GM19025 (cell line): ENCODE measurements at regions not wholly inside any gene's neighbourhood (a gene's known extent, or its start where the extent isn't known, plus 50 kb on each side); places are given as distances from the start of the nearest gene placed in this dataset.

Experiments used
- ATAC-seq: cut with Tn5 transposase; IDR thresholded peaks from one replicate; pipeline ENCODE4 v1.9.1; 2021; ENCODE audit warnings: mild to moderate bottlenecking, low read depth, moderate library complexity; ENCODE audit not compliant: unreplicated experiment

DNA sequence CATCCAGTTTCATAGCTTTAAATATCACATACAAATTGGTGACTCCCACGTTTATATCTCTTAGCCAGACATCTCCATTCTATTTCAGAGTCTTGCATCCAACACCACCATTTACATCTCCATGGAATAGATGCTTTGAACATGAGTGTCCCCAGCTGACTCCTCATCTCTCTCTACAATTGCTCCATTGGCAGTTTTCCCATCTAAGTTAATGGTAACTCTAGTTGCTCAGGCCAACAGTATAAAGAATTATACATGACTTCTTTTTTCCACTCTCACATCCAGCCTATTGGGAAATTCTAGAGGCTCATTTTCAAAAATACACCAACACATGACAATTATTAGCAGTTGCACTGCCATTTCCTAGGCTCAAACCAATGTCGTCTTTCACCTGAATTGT, 388.2 kb downstream of the STIM2 start:
- no peak for ATAC-seq

DNA sequence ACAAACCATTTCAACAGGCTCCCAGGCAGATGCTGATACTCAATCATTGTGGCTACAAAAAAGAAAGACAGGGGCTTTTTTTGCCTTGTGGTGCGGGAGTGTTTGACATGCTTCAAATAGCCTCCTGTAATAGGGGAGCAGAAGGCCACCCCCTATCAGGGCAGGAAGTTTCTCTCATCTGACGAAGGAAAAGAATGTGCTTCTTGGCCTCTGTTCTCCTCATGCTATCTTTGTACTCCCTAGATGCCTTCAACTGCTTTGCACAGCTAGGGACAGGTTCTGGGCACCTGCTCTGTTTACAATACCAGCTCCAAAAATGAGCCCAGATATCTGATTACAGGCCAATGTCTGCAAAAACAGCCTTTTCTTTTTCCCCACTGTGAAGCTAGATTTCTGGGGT, 391.1 kb downstream of the STIM2 start:
- ATAC-seq, result no peak

DNA sequence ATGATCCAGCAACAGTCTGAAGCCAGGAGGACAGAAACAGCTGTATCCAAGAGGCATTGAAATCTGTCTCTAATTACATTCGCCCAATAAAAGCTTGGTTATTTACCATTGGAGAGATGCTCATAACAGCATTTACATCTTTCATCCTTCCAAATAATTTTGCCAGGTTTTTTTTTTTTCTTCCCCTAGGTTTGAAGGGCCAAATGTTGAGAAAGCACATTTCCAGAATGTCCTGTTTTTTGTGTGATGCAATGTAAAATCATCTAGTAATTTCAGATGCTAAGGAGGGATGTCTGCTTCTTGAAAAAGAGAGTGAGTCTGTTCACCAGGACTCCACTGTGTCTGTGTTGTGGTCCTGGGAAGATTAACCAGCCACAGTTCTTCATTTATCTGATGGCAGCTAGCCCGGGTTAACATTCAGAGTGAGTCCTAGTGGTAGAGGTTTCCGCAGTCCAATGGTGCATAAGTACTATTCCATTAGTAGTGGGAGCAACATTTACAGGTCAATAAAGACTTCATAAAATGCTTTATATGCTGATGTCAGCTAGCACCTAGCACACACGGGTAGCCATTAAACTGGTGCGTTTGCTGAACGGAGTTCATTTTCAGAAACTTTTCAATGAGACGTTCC, 406.8 kb downstream of the STIM2 start:
- no peak for ATAC-seq

DNA sequence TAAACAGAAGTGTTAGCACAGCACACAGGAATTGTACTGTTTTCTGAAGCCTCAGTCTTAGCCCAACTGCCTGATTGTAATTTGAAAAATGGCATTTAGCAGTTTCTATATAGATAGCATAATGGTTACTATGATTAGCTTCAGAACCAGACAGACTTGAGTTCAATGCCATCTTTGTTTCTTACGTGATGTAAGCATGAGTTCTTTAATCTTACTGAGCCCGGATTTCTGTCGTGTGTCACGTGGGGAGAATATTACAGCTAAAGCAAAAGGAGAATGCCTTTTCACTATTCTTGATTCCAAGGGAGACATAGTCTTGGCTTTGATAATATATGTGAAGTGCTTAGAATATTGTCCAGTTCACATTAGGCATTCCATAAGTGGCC, 407.3 kb downstream of the STIM2 start:
- ATAC-seq, result no peak

DNA sequence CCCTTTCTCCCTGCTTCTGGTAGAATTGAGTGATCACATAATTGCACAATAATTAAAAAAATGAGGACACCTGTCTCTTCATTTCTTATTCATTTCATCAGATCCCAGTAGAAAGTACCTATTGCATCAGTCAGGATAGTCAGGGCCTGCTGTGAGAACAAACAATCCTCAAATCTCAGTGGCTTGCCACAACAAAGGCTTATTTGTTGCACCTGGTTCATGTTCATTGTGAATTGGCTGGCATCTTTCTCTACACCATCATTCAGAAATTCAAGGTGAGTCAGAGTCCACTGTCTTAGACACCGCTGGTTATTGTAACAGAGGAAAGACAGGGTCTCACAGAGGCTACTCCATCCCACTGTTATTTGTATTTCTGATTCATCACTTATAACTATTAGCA, 409.8 kb downstream of the STIM2 start:
- no peak for ATAC-seq

DNA sequence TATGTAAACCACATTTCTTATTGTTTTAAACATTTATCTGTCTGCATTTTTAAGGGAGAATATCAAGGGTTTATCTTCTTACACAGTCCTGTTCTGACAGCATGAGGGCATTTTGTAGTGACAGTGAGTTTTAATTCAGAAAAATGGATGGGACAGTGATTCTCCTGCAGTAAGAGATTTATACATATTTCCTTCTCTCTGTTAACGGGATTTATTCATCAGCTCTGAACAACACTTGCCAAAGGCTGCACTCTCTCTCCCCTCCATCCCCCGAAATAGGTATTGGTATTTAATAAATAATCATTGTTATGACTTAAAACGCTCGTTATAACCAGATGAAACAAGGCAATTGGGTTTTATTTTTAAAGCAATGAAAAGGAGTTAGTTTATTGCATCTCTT, 410.9 kb downstream of the STIM2 start:
- ATAC-seq, result no peak

DNA sequence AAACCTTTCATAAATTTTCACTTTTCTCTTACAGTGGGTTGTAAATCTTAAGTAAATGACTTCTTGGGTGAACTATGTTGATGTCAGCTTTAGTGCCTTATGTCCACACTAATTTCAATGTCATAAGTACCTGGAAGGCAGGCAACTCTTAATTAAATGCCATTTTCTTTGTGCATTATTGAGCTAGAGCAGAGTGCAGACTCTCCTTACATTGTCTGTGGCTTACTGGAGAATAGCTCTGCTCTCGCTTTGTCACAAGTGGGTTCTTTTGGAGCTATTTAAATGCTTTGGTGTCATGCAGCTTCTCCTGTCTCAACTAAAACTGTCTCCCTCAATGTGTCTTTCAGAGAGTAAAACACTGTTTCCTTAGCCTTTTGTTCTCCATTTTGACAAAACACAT, 411.6 kb downstream of the STIM2 start:
- no peak for ATAC-seq

DNA sequence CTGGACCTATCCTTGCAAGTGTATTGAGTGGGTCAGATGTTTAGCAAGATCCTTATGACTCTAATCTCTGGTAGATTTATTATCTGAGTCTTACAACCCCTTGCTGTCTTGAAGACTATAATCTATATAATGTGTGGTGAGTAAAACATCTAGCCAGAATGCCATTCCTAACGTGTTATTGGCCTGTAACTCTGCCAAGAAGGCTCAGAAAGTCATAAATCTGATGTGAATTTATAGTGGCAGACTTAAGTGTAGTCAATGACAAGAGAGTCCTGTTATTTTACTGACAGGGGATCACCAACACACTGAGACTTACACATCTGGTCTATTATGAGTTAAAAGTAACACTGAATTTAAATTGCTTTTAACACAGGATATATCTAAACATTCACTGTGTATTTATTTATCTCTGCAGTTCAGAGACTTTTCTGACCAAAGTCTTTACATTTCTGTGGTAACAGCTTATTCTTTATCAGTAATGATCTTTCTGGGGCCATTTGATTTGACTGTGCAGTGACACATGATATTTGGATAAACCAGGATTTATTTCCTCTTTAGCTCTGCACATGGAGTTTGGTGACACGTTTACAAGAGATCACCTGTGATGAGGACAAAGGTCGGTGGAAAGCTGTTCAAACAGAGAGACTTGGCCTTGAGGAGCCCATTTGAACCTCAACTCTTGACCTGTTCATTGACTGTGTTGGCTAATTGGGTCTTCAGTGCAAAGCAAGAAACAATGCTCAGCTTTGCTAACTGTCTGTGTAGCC, 415.8 kb downstream of the STIM2 start:
- no peak for ATAC-seq

DNA sequence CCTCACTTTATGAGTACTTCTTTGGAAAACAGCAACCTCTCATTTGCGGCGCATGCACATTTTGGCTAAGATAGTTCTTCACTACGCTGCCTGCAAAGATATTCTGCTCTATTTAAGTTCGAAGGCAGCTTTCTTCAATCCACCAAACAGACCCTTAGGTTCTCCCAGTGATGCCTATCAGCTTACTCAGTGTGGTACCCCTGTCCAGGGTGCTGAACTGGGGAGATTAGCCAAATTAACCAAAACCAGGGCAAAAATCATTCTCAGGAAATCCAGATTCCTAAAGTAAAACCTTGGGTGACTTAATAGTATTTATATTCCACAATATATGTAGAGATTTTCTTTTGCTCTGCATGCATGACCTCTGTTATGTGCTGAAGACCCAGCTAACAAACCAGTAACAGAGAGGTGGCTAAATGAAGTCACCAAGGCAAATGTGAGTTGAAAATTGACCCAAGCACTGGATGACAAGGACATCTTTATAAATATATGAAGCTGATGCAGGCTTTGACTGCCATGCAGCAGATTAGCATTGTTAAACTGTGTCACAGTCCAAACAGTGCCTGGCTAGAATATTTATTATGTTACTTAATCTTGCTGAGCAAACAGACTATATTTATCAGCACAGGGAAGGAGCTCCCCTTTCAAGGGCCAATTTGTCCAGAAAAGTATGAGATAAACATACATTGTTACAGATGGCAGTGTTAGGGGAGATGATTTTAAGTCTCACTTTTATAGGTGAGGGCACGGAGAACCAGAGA, 418.2 kb downstream of the STIM2 start:
- ATAC-seq, result no peak

DNA sequence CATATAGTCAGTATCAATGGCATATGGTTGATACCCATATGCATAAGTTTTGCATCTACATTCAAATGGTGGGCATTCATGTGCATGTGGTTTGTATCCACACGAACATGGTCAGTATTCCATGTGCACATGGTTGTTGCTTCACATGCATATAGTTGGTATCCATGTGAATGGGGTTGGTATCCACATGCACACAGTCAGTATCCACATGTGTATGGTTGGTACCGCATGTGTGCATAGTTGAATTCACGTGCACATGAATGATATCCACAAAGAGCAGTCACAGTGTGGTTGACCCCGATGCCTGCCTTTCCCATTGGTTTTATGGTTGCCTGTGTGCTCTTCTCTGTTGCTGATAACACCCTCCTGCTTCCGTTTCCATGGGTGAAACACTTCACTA, 427.9 kb downstream of the STIM2 start:
- no peak for ATAC-seq

DNA sequence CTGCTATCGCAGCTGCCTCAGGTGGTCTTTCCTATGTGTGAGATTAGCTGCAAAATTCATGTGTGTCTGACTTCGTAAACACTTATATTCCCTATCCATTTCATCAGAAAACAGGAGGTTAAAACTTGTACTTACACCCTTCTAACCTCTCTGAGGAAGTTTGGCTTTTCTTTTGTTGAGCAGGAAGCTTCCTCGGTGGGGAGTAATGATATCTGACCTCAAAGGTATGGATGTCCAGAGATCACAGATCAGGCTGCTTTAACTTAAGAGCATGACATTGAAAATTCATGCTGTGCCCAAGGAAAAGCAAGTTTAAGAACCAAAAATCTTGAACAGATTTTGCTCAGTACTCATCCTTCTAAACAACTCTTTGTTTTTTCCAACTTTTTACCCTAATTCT, 429.1 kb downstream of the STIM2 start:
- ATAC-seq, result no peak

DNA sequence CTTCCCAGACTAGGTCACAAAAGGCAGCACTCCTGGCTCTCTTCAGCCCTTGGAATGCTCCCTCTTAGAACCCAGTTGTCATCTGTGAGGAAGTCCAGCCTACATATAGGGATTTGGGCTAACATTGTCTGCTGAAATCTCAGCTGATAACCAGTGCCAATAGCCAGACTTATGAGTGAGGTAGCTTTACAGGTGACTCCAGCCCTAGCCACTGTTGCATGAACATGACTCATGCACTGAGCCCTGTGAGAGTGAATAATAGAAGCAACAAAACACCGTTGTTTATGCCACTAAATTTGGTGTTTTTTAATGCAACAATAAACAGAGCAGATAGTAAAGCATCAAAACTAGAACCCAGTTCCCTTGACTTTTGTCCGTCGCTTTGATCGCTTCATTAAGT, 433.2 kb downstream of the STIM2 start:
- ATAC-seq, result no peak

DNA sequence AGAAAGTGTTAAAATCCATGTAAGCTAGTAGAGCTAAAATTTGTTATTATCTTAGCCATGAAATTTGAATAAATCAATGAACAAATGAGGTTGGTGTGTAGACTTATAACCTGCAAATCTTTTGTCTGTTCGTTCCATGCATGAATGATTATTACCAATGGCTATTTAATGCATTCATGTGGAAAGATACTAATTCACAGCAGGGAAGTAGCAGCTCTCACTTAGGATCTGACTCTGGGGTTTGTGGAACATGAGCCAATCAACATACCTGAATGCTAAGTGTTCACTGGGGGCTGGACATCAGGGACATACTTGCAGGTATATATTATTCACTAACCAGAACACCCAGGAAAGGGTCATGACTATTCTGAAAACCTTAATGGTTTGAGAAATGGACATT, 444.1 kb downstream of the STIM2 start:
- ATAC-seq, result no peak

DNA sequence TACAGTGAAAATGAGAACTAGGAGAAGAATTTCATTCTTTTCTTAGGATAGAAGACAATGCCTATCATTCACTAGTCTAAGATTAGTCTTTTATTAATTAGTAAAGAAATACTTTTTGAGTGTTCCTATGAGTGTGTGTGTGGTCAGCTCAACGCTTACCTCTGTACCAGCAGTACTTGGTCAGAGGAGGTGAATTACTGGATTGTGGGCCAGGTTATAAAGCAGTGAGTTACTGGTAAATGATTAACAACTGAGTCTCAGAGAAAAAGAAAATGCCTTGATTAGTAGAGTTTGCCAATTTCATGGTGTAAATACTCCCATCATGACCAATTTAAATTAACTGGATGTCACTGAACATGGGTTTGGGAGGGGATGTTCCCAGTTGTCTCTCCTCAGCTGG, 444.6 kb downstream of the STIM2 start:
- ATAC-seq, result no peak

DNA sequence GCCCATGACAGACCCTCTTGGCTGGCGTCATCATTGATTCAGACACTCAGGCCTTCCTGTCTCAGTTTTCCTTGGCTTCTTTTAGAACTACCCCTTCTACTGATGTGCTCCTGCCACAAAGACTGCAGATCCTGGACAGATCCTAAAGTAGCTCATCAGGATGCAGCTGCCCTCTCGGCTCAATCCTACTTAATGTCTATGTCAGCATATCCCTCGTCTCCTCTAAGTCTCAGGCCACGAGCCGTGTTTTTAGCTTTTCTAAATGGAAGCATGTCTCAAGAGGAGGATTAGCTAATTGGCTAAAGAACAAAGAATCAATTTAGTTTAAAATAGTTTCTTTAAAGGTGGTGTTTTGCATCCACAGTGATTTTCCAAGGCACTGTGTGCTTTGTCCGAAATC, 447.7 kb downstream of the STIM2 start:
- ATAC-seq, result no peak

DNA sequence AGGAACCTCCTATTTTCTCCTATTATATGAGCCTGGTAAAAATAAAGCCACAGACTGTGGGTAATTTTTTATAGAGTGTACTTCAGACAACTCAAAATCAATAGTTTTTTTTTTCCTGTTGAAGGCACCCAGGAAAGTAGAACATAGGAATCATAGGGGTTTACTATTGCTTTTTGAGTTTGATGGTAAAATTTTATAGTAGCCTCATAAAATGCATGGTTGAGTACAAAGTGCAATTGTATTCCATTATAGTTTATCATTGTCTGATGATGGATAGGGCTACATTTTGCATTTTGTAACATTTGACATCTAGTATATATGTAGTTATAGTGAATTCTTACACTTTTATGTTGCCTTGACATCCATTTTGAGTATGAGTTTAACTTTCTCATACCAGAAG, 455.0 kb downstream of the STIM2 start:
- no peak for ATAC-seq

DNA sequence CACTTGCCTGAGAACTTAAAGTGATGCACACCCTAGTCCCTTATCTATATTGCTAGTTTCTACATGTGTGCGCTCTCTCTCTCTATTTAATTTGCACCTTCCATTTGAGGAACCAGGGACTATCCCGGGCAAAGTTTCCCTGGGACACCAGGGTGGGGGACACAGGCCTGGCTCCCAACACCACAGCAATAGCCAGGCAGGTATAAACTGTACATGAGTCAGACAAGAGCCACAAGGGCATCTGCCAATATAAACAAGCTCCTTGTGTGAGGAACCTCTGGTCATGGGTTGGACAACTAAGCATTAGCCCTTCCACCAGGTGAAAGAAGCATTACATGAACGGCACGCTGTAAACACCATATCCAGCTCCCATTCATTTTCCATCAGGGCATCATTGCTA, 455.5 kb downstream of the STIM2 start:
- no peak for ATAC-seq

DNA sequence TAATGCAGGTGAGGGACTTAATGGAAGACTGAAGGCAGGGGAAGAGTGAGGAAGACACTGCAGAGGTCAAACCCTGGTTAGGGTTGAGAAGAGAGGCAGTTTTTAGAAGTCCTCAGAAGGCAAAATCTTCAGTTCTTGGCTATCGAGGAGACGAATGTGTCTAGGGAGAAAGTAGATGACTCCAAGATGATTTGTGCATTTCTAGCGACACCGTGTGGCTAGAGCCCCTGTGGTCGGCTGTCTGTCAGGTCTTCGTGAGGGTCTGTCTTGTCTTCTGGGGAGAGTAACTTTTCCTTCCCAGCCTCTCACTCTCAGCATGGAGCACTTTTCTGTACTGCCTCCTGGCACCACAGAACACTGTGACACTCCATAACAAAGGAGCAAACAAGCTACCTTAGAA, 458.1 kb downstream of the STIM2 start:
- ATAC-seq, result no peak

DNA sequence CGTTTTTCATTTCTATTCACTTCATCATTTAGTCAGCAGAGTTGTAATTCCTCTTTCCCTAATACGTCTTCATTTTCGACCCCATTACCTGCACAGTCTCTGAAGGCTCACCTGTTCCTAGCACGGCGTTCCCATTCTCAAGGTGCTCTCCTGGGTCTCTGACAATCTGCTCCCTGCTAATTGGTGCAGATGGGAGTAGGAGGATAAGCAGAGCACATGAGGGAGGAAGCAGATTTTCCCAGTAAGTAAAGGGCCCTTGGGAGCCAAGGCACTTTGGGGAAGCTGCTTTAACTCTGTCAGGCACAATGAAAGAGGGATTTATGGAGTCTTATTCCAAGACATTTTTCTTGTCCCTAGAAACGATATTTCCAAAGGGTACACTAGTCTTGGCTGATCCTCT, 466.4 kb downstream of the STIM2 start:
- ATAC-seq, result no peak

DNA sequence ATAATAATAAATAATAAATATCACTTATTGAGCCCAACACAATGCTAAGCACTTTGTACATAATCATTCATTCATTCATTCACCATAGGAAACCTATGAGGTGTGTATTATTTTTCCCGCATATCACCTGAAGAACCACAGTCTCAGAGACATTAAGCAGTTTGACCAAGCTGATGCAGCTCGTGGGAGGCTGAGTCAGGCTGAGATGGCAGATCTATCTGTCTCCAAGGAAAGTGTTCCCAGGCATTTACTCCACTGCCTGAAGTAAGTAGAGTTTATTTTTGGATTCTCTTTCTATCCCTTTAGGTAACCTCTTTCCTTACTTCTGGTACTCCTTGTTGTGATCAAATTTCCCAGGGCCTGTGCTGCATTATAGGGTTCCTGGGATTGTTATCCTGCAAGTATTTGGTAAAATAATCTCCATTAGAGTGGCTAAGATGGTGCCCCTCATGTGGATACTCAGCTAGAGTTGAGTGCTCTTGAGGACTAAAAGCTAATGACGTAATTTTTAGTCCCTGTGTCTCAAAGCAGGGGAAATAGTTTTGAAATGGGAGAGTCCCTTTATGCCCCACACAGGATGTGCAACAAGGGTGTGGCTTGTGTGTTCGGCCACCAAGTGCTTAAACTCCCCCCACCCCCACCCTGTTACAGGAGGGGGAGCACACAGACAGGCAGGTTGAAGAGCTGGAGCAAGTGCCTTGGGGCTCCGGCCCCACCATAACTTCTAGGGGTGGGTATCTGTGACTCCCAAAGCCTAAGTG, 467.0 kb downstream of the STIM2 start:
- ATAC-seq, result no peak

DNA sequence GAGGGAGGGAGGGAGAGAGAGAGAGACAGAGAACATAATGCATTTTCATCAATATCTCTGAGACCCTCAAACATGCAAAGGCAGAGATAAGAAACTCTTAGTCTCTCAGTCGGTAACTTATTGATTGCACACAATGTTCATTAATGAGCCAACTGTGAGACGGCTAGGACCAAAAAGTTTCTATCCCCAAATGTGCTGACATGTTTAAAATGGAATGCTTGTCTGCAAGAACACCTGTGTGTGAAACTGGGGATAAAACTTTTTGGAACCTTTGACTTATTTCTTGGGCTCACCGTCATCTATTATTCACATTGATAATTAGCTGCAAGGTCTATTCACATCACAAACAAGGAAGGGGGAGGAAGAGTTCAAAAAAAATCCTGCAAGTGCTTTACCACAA, 477.9 kb downstream of the STIM2 start:
- no peak for ATAC-seq
